SK-N-MC (cell line): ENCODE measurements at regions not wholly inside any gene's neighbourhood (a gene's known extent, or its start where the extent isn't known, plus 50 kb on each side); places are given as distances from the start of the nearest gene placed in this dataset.

ENCODE experiments used
- EZH2 ChIP-seq: fragments of 200-600 bp; sonication (generic); IDR thresholded peaks from one replicate; pipeline ENCODE4 v1.6.1; 2017; ENCODE audit warnings: antibody characterized with exemption
- POLR2AphosphoS5 ChIP-seq: IDR thresholded peaks from 2 replicates; pipeline ENCODE4 v1.6.1; 2012; ENCODE audit warnings: mild to moderate bottlenecking, low read depth, low read length, borderline replicate concordance

GRCh38 chr2:67156796-67157195 lies 240.3 kb upstream of the ETAA1 start:
- no peak for TF ChIP-seq EZH2
- TF ChIP-seq POLR2AphosphoS5 = no peak
